ENCODE measurements at regions not wholly inside any gene's neighbourhood (a gene's known extent, or its start where the extent isn't known, plus 50 kb on each side); places are given as distances from the start of the nearest gene placed in this dataset.

DNA sequence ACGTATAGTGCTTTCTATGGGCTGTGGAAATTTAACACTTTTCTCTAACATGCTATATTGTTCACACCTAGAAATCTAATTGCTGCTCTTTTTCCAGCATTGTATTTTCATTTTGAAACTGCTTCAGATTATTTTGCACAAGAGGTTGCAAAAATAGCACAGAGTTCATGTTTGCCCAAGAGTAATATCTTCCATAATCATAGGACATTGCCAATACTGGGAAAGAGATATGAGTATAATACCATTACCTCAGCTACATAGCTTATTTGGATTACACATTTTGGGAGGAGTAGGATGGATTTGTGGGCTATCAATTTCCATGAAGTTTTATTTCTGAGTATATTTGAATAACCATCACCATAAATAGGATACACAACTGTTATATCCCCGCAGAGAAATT lies 717.1 kb downstream of the CDH9 start:
- TF ChIP-seq, protein P1, sequence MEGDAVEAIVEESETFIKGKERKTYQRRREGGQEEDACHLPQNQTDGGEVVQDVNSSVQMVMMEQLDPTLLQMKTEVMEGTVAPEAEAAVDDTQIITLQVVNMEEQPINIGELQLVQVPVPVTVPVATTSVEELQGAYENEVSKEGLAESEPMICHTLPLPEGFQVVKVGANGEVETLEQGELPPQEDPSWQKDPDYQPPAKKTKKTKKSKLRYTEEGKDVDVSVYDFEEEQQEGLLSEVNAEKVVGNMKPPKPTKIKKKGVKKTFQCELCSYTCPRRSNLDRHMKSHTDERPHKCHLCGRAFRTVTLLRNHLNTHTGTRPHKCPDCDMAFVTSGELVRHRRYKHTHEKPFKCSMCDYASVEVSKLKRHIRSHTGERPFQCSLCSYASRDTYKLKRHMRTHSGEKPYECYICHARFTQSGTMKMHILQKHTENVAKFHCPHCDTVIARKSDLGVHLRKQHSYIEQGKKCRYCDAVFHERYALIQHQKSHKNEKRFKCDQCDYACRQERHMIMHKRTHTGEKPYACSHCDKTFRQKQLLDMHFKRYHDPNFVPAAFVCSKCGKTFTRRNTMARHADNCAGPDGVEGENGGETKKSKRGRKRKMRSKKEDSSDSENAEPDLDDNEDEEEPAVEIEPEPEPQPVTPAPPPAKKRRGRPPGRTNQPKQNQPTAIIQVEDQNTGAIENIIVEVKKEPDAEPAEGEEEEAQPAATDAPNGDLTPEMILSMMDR (IDR thresholded peaks at IDR 0.05 in 4 of 5, conservative IDR thresholded peaks at IDR 0.05 in 1 of 5): no peak
- no peak for TF ChIP-seq POLR2A (IDR thresholded peaks at IDR 0.05)

Data from gastrocnemius medialis (tissue), 4 donors.